Epithelial cell of esophagus (primary cell): ENCODE measurements at regions not wholly inside any gene's neighbourhood (a gene's known extent, or its start where the extent isn't known, plus 50 kb on each side); places are given as distances from the start of the nearest gene placed in this dataset.
"Not testable (repeated sequence)": the region's sequence is repeated elsewhere in the genome, so short reads cannot be mapped to it uniquely, and the experiment has no call there.

Experiments used
- DNase-seq: peaks from one replicate; pipeline ENCODE4 v3.0.0; 2010; ENCODE audit warnings: low read depth
- H3K4me3 ChIP-seq: 2 replicates; pipeline ENCODE4 v1.5.1; 2011; ENCODE audit warnings: mild to moderate bottlenecking, low read length, control low read depth
- TF ChIP-seq, protein P1 (sequence below): IDR thresholded peaks from 2 replicates; pipeline ENCODE4 v1.5.1; 2011; ENCODE audit warnings: low read depth, mild to moderate bottlenecking, low read length, control low read depth, inconsistent platforms; ENCODE audit not compliant: insufficient read depth; ENCODE audit errors: missing control alignments

DNA sequence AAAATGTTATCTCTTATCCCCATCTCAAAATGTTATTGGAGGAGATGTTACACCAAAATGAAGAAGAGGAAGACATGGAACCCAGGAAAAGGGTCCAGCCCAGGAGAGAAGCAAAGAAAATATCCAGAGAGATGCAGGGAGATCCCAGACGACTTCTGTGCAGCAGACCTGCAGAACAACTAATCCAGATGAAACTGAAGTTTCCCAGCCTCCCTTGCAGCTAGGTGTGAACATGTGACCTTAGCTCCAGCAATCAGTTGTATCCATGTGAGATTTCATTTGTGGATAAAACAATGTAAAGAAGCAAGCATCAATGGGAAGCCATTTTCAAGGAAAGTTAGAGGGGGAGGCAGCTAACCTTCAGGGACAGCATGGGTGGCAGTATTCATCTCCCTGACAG, 55.8 kb upstream of the NANOS1 start:
- TF ChIP-seq, protein P1, sequence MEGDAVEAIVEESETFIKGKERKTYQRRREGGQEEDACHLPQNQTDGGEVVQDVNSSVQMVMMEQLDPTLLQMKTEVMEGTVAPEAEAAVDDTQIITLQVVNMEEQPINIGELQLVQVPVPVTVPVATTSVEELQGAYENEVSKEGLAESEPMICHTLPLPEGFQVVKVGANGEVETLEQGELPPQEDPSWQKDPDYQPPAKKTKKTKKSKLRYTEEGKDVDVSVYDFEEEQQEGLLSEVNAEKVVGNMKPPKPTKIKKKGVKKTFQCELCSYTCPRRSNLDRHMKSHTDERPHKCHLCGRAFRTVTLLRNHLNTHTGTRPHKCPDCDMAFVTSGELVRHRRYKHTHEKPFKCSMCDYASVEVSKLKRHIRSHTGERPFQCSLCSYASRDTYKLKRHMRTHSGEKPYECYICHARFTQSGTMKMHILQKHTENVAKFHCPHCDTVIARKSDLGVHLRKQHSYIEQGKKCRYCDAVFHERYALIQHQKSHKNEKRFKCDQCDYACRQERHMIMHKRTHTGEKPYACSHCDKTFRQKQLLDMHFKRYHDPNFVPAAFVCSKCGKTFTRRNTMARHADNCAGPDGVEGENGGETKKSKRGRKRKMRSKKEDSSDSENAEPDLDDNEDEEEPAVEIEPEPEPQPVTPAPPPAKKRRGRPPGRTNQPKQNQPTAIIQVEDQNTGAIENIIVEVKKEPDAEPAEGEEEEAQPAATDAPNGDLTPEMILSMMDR, result no peak

DNA sequence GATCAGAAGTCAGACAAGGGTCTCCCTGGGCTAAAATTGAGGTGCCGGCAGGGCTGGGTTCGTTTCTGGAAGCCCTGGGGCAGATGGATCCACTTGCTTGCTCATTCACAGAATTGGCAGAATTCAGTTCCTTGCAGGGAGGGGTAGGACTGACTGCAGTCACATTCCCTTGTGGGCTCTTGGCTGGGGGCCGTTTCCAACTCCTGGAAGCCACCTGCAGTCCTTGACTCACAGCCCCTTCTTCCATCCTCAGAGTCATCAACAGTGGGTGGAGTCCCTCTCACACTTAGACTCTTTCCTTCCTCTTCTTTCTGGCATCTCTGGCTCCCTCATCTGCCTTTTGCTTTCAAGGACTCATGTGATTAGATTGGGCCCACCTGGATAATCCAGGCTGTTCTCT, 54.6 kb upstream of the NANOS1 start:
- TF ChIP-seq, protein P1, result no peak
- no peak for DNase-seq
- no peak overlapping the region for H3K4me3 ChIP-seq

More for the DNA sequence above, 55.8 kb upstream of the NANOS1 start:
- H3K4me3 ChIP-seq, result no peak overlapping the region
- DNase-seq, result no peak

DNA sequence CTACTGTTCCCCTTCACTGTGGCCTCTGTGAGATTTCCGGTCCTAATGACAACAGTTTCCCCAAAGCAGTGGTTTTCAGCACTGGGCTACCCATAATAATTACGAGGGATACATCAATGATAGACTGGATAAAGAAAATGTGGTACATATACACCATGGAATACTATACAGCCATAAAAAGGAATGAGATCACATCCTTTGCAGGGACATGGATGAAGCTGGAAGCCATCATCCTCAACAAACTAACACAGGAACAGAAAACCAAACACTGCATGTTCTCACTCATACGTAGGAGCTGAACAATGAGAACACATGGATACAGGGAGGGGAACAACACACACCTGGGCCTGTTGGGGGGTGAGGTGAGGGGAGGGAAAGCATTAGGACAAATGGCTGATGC, 53.3 kb upstream of the NANOS1 start:
- H3K4me3 ChIP-seq, DNase-seq: not testable (repeated sequence)

DNA sequence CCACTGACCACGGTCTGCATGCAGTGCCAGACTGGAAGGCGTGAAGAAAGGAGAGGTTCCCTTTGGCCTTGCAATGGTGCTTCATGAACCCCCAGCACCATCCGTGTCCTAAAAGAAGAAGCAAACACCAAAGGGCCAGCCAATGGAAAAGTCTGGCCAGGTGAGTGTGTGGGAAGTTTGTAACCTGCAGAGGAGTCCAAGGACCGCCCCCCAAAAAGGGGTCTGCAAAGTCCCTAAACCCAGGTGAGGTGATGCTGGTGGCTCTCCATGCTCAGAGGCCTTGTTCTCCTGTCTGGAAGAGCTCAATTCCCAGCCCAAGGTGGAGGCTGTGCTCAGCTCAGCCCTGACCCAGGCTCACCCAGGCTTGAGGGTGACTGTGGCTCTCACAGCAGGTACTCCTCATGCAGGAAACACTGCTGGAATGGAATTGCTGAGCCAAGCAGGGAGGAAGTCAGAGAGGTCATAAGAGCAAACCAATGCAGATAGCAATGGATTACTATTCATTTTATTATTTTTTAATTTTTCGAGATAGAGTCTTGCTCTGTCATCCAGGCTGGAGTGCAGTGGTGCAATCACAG, 52.4 kb upstream of the NANOS1 start:
- no peak overlapping the region for H3K4me3 ChIP-seq

DNA sequence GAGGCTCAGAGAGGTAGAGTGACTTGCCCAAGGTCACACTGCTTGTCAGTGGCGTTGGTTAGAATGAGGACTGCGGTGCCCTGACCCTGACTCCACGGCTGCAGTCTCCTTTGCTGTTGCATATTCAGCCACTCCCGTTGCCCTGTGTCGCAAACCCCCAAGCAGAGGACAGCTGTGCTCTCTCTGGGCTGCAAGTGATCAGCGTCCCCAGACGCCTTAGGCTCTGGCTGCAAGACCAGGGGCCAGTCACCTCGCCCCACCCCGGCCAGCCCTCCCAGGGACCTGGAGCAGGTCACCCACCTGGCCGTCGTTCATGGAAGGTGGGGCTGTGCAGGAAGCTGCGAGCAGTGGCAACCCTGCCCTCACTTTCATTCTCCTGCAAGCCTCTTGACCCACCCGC, 51.7 kb upstream of the NANOS1 start:
- DNase-seq, result no peak
- H3K4me3 ChIP-seq, result no peak overlapping the region
- TF ChIP-seq, protein P1, result no peak

More for the DNA sequence above, 52.4 kb upstream of the NANOS1 start:
- TF ChIP-seq, protein P1, result no peak
- DNase-seq, result no peak

DNA sequence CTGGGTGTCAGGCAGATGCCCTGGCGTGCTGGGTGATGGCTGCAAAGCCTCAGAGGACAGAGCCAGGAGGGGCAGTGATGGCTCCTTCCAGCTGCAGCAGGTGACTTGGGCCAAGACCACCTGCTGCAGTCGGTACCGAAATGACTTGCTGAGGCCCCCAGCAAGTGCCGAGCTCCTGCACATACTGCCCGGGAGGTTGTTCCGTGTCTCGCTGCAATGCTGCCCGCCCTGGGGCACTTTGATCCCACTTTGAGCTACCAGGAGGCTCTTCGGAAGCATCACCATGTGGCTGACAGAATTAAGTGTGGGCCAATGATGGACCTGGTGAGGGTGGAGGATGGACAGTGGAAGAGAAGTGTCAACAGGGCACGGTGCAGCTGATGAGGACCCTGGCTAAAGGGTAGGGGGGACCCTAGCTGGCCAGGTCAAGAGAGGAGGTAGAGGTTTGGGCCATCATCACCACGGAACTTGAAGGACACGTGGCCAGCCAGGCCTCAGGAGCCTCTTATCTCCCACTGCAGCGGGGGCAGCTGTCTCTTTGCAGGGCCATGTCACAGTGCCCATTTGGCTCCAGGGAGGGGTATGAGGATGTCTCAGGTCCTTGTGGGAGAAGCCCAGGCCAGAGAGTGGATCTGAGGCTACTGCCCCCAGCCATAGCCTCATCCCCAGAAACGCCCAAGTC, 51.1 kb upstream of the NANOS1 start:
- no peak for DNase-seq
- TF ChIP-seq, protein P1, result no peak

DNA sequence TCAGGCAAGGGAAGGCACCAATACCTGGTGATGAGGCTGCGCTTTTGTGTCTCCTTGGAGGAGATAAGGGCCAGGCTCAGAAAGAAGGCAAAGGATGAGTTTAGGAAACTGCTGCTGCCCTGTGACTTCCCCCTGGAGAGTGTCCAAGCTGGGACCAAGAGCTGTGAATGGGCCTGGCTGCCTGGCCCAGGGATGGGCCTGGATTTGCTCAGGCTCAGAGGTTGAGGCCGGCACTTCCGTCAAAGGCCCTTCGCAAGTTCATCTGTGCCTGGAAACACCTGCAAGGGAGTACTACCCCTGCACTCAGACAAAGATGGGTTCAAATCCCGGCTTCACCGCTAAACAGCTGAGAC, 50.5 kb upstream of the NANOS1 start:
- H3K4me3 ChIP-seq, result no peak overlapping the region
- DNase-seq, result no peak
- TF ChIP-seq, protein P1, result no peak

More for the DNA sequence above, 51.1 kb upstream of the NANOS1 start:
- no peak overlapping the region for H3K4me3 ChIP-seq
